Neural progenitor cell (in vitro differentiated cells): ENCODE measurements at regions not wholly inside any gene's neighbourhood (a gene's known extent, or its start where the extent isn't known, plus 50 kb on each side); places are given as distances from the start of the nearest gene placed in this dataset.

ENCODE experiments used
- DNase-seq: peaks from one replicate; pipeline ENCODE4 v3.0.0-alpha.2; 2016; ENCODE audit warnings: low spot score
- H2AFZ ChIP-seq: fragments of 200-600 bp; sonication (generic); replicated peaks from 2 replicates; pipeline ENCODE4 v1.6.1; 2016; ENCODE audit warnings: antibody characterized with exemption
- H3F3A ChIP-seq: fragments of 200-600 bp; sonication (generic); 2 replicates; pipeline ENCODE4 v1.6.1; 2016; ENCODE audit warnings: antibody characterized with exemption, low read depth
- H3K27ac ChIP-seq: fragments of 200-600 bp; sonication (generic); 2 replicates; pipeline ENCODE4 v1.5.1; 2016; ENCODE audit warnings: mild to moderate bottlenecking
- H3K27me3 ChIP-seq: fragments of 200-600 bp; sonication (generic); 2 replicates; pipeline ENCODE4 v1.6.1; 2016; ENCODE audit warnings: mild to moderate bottlenecking, moderate library complexity
- H3K36me3 ChIP-seq: fragments of 200-600 bp; sonication (generic); 2 replicates; pipeline ENCODE4 v1.5.1; 2016
- H3K4me1 ChIP-seq: fragments of 200-600 bp; sonication (generic); 2 replicates; pipeline ENCODE4 v1.6.1; 2016; ENCODE audit warnings: mixed run types
- H3K4me2 ChIP-seq: fragments of 200-600 bp; sonication (generic); 2 replicates; pipeline ENCODE4 v1.6.1; 2016
- H3K4me3 ChIP-seq: fragments of 200-600 bp; sonication (generic); 2 replicates; pipeline ENCODE4 v1.5.1; 2016
- H3K79me2 ChIP-seq: fragments of 200-600 bp; sonication (generic); 2 replicates; pipeline ENCODE4 v1.6.1; 2016; ENCODE audit warnings: low read depth
- H3K9ac ChIP-seq: fragments of 200-600 bp; sonication (generic); 2 replicates; pipeline ENCODE4 v1.6.1; 2016
- H3K9me3 ChIP-seq: fragments of 200-600 bp; sonication (generic); 2 replicates; pipeline ENCODE4 v1.5.1; 2016; ENCODE audit warnings: low read depth
- H4K20me1 ChIP-seq: fragments of 200-600 bp; sonication (generic); 2 replicates; pipeline ENCODE4 v1.6.1; 2016; ENCODE audit warnings: low read depth
- H3K27ac Mint-ChIP-seq: 3 replicates; pipeline ENCODE4 v1.8.0; 2021; ENCODE audit warnings: mixed read lengths
- H3K27me3 Mint-ChIP-seq: 2 replicates; pipeline ENCODE4 v1.8.0; 2022; ENCODE audit warnings: low read depth, mild to moderate bottlenecking, inconsistent platforms, moderate library complexity, mixed read lengths; ENCODE audit not compliant: insufficient read depth
- H3K36me3 Mint-ChIP-seq: 3 replicates; pipeline ENCODE4 v1.8.0; 2021; ENCODE audit warnings: mixed read lengths
- H3K4me1 Mint-ChIP-seq: 3 replicates; pipeline ENCODE4 v1.8.0; 2021; ENCODE audit warnings: mixed read lengths
- H3K4me3 Mint-ChIP-seq: 3 replicates; pipeline ENCODE4 v1.8.0; 2021; ENCODE audit warnings: mild to moderate bottlenecking, moderate library complexity, mixed read lengths
- H3K9me3 Mint-ChIP-seq: 3 replicates; pipeline ENCODE4 v1.8.0; 2020; ENCODE audit warnings: mixed read lengths
- CTCF ChIP-seq: fragments of 200-600 bp; sonication (generic); IDR thresholded peaks from 2 replicates; pipeline ENCODE4 v1.5.1; 2017; ENCODE audit warnings: antibody characterized with exemption, mild to moderate bottlenecking
- EZH2 ChIP-seq: fragments of 200-600 bp; sonication (generic); IDR thresholded peaks from 2 replicates; pipeline ENCODE4 v1.6.1; 2017; ENCODE audit warnings: antibody characterized with exemption, mild to moderate bottlenecking, moderate library complexity
- EZH2phosphoT487 ChIP-seq: fragments of 200-600 bp; sonication (generic); IDR thresholded peaks from 2 replicates; pipeline ENCODE4 v1.6.1; 2017; ENCODE audit warnings: antibody characterized with exemption

- no peaks in the 10 kb centered on the region for H3K9me3 ChIP-seq
- TF ChIP-seq EZH2 (no peak), EZH2phosphoT487 (no peak), CTCF (no peak)
- H3K4me2 ChIP-seq, result no peak overlapping the region
- H3K79me2 ChIP-seq, result no peaks in the 10 kb centered on the region
- H3K27ac Mint-ChIP-seq, result no peak overlapping the region
- H3K9ac ChIP-seq, result no peak overlapping the region
- no peaks in the 10 kb centered on the region for H3K9me3 Mint-ChIP-seq
- DNase-seq, result no peak
- no peaks in the 10 kb centered on the region for H3K27me3 Mint-ChIP-seq
- H3K4me3 Mint-ChIP-seq, result no peak overlapping the region
- H3K27me3 ChIP-seq, result no peaks in the 10 kb centered on the region
- no peaks in the 10 kb centered on the region for H3K36me3 ChIP-seq
- H3F3A ChIP-seq, result no peaks in the 10 kb centered on the region
- H2AFZ ChIP-seq, result no peak overlapping the region
- no peak overlapping the region for H3K27ac ChIP-seq
- H3K4me3 ChIP-seq, result no peak overlapping the region
- H3K36me3 Mint-ChIP-seq, result no peaks in the 10 kb centered on the region
- no peaks in the 10 kb centered on the region for H3K4me1 ChIP-seq
- no peaks in the 10 kb centered on the region for H4K20me1 ChIP-seq
- H3K4me1 Mint-ChIP-seq, result no peaks in the 10 kb centered on the region
Observed at GRCh38 chr18:13984080-13984479, 68.7 kb upstream of the MC2R start.

GRCh38 chr18:13983506-13983905 is 68.2 kb upstream of the MC2R start:
- Mint-ChIP-seq H3K27me3 (no peaks in the 10 kb centered on the region), H3K4me1 (no peaks in the 10 kb centered on the region), H3K4me3 (no peak overlapping the region), H3K27ac (no peak overlapping the region), H3K9me3 (no peaks in the 10 kb centered on the region), H3K36me3 (no peaks in the 10 kb centered on the region)
- no peaks in the 10 kb centered on the region for H3K79me2 ChIP-seq
- H3K27me3 ChIP-seq, result no peaks in the 10 kb centered on the region
- H3K36me3 ChIP-seq, result no peaks in the 10 kb centered on the region
- H2AFZ ChIP-seq, result no peak overlapping the region
- H4K20me1 ChIP-seq, result no peaks in the 10 kb centered on the region
- no peaks in the 10 kb centered on the region for H3F3A ChIP-seq
- no peak for DNase-seq
- H3K4me2 ChIP-seq, result no peak overlapping the region
- TF ChIP-seq CTCF, result no peak
- TF ChIP-seq EZH2, result no peak
- TF ChIP-seq EZH2phosphoT487, result no peak
- H3K4me1 ChIP-seq, result no peaks in the 10 kb centered on the region
- H3K27ac ChIP-seq, result no peak overlapping the region
- no peak overlapping the region for H3K4me3 ChIP-seq
- H3K9me3 ChIP-seq, result no peaks in the 10 kb centered on the region
- H3K9ac ChIP-seq, result no peak overlapping the region

GRCh38 chr18:13982126-13982525 is 66.8 kb upstream of the MC2R start:
- no peaks in the 10 kb centered on the region for H3K4me1 ChIP-seq
- H3K4me3 ChIP-seq, result no peak overlapping the region
- no peak overlapping the region for H3K27ac ChIP-seq
- Mint-ChIP-seq H3K4me1 (no peaks in the 10 kb centered on the region), H3K4me3 (no peak overlapping the region), H3K27ac (no peak overlapping the region), H3K27me3 (no peaks in the 10 kb centered on the region), H3K9me3 (no peaks in the 10 kb centered on the region), H3K36me3 (no peaks in the 10 kb centered on the region)
- no peaks in the 10 kb centered on the region for H3K36me3 ChIP-seq
- H3K27me3 ChIP-seq, result no peaks in the 10 kb centered on the region
- peak; percentile 52 for DNase-seq
- H2AFZ ChIP-seq, result peak overlapping the region; percentile 27
- no peaks in the 10 kb centered on the region for H3K9me3 ChIP-seq
- H3K79me2 ChIP-seq, result no peaks in the 10 kb centered on the region
- no peak overlapping the region for H3K9ac ChIP-seq
- H3F3A ChIP-seq, result no peaks in the 10 kb centered on the region
- no peaks in the 10 kb centered on the region for H4K20me1 ChIP-seq
- H3K4me2 ChIP-seq, result no peak overlapping the region
- TF ChIP-seq EZH2 (no peak), EZH2phosphoT487 (no peak), CTCF (peak; percentile 59)
